Naive thymus-derived CD8-positive, alpha-beta T cell (primary cell): ENCODE measurements at regions not wholly inside any gene's neighbourhood (a gene's known extent, or its start where the extent isn't known, plus 50 kb on each side); places are given as distances from the start of the nearest gene placed in this dataset.

Source experiments
- ATAC-seq, 2 donors: fragments of 150-1000 bp; cut with Tn5 transposase in 1 of 2; sonication (Bioruptor Pico), chemical (Tn5 transposase) in 1 of 2; 1 replicate in 1 of 2; 2 replicates in 1 of 2; pipeline ENCODE4 v1.10.0; 2021; ENCODE audit warnings: mild to moderate bottlenecking in 2 of 2, moderate library complexity in 2 of 2
- POLR2A ChIA-PET: fragments of 350-600 bp; sonication (Branson Sonifier 250); formaldehyde crosslinking; loops from one replicate; lab custom pipeline; 2021; ENCODE audit warnings: antibody characterized with exemption; lab: Charles Lee
- DNase-seq, 10 donors: peaks; one replicate each; pipeline versions ENCODE4 v3.0.0 to v3.0.0-alpha.2; 2020 to 2022
- H3K27ac Mint-ChIP-seq, 10 donors: one replicate each; pipeline ENCODE4 v1.8.0; 2020 to 2022; ENCODE audit warnings: mild to moderate bottlenecking in 10 of 10, mixed read lengths in 10 of 10, moderate library complexity in 4 of 10, inconsistent platforms in 1 of 10
- H3K27me3 Mint-ChIP-seq, 5 donors: one replicate each; pipeline ENCODE4 v1.8.0; 2021 to 2022; ENCODE audit warnings: mixed read lengths in 5 of 5
- H3K36me3 Mint-ChIP-seq, 3 donors: one replicate each; pipeline ENCODE4 v1.8.0; 2020 to 2022; ENCODE audit warnings: mixed read lengths in 3 of 3, mild to moderate bottlenecking in 2 of 3, inconsistent platforms in 1 of 3
- H3K4me1 Mint-ChIP-seq, 4 donors: one replicate each; pipeline ENCODE4 v1.8.0; 2021 to 2022; ENCODE audit warnings: mixed read lengths in 4 of 4
- H3K4me3 Mint-ChIP-seq, 10 donors: one replicate each; pipeline ENCODE4 v1.8.0; 2020 to 2022; ENCODE audit warnings: mild to moderate bottlenecking in 10 of 10, mixed read lengths in 10 of 10, moderate library complexity in 6 of 10, inconsistent platforms in 1 of 10
- H3K9me3 Mint-ChIP-seq, 9 donors: one replicate each; pipeline ENCODE4 v1.8.0; 2020 to 2022; ENCODE audit warnings: mixed read lengths in 9 of 9, mild to moderate bottlenecking in 3 of 9, inconsistent platforms in 1 of 9, moderate library complexity in 1 of 9

- peaks cover 0 to 4% (median 0%) of the 10 kb centered on the region in 3 donors for H3K36me3 Mint-ChIP-seq
- peaks cover 0 to 2% (median 0%) of the 10 kb centered on the region in 5 donors for H3K27me3 Mint-ChIP-seq
- ATAC-seq (no peak), DNase-seq (no peak)
- no peak overlapping the region for H3K27ac Mint-ChIP-seq
- H3K4me3 Mint-ChIP-seq = no peak overlapping the region
- no peaks in the 10 kb centered on the region for H3K4me1 Mint-ChIP-seq
- POLR2A ChIA-PET = no interaction called here
- peaks cover 0 to 20% (median 5%) of the 10 kb centered on the region in 9 donors for H3K9me3 Mint-ChIP-seq
Measured at GRCh38 chr13:85091631-85092234, 707.5 kb downstream of the SLITRK6 start.

GRCh38 chr13:85089186-85089585 is 710.0 kb downstream of the SLITRK6 start:
- Mint-ChIP-seq H3K27ac (no peak overlapping the region), H3K27me3 (no peaks in the 10 kb centered on the region), H3K36me3 (peaks cover 0 to 4% (median 0%) of the 10 kb centered on the region in 3 donors), H3K4me1 (no peaks in the 10 kb centered on the region), H3K9me3 (peaks cover 0 to 14% (median 5%) of the 10 kb centered on the region in 9 donors), H3K4me3 (no peak overlapping the region)
- POLR2A ChIA-PET = no interaction called here
- DNase-seq (no peak), ATAC-seq (no peak)

GRCh38 chr13:85080691-85081090 is 718.5 kb downstream of the SLITRK6 start:
- H3K4me1 Mint-ChIP-seq = no peaks in the 10 kb centered on the region
- H3K4me3 Mint-ChIP-seq = no peak overlapping the region
- H3K27me3 Mint-ChIP-seq = no peaks in the 10 kb centered on the region
- DNase-seq = no peak
- POLR2A ChIA-PET = no interaction called here
- H3K9me3 Mint-ChIP-seq = peaks cover 0 to 9% (median 0%) of the 10 kb centered on the region in 9 donors
- no peaks in the 10 kb centered on the region for H3K36me3 Mint-ChIP-seq
- ATAC-seq = no peak
- no peak overlapping the region for H3K27ac Mint-ChIP-seq

GRCh38 chr13:85076343-85076742 is 722.9 kb downstream of the SLITRK6 start:
- peaks cover 0 to 7% (median 0%) of the 10 kb centered on the region in 9 donors for H3K9me3 Mint-ChIP-seq
- ATAC-seq (no peak), DNase-seq (no peak)
- H3K36me3 Mint-ChIP-seq = no peaks in the 10 kb centered on the region
- H3K4me3 Mint-ChIP-seq = no peak overlapping the region
- H3K27me3 Mint-ChIP-seq = no peaks in the 10 kb centered on the region
- H3K4me1 Mint-ChIP-seq = no peaks in the 10 kb centered on the region
- POLR2A ChIA-PET = no interaction called here
- no peak overlapping the region for H3K27ac Mint-ChIP-seq

GRCh38 chr13:85074543-85075313 is 724.5 kb downstream of the SLITRK6 start:
- H3K4me1 Mint-ChIP-seq = no peaks in the 10 kb centered on the region
- ATAC-seq = no peak
- H3K9me3 Mint-ChIP-seq = peaks cover 0 to 7% (median 0%) of the 10 kb centered on the region in 9 donors
- DNase-seq = no peak
- POLR2A ChIA-PET = no interaction called here
- no peaks in the 10 kb centered on the region for H3K27me3 Mint-ChIP-seq
- H3K4me3 Mint-ChIP-seq = no peak overlapping the region
- H3K36me3 Mint-ChIP-seq = no peaks in the 10 kb centered on the region
- H3K27ac Mint-ChIP-seq = no peak overlapping the region

- ATAC-seq = no peak
- POLR2A ChIA-PET = no interaction called here
- no peaks in the 10 kb centered on the region for H3K36me3 Mint-ChIP-seq
- no peak overlapping the region for H3K27ac Mint-ChIP-seq
- no peaks in the 10 kb centered on the region for H3K27me3 Mint-ChIP-seq
- H3K9me3 Mint-ChIP-seq = peaks cover 0 to 10% (median 0%) of the 10 kb centered on the region in 9 donors
- H3K4me1 Mint-ChIP-seq = no peaks in the 10 kb centered on the region
- DNase-seq = no peak
- H3K4me3 Mint-ChIP-seq = no peak overlapping the region
Measured at GRCh38 chr13:85068231-85068630, 731.0 kb downstream of the SLITRK6 start.

GRCh38 chr13:85040215-85040614 is 759.0 kb downstream of the SLITRK6 start:
- H3K36me3 Mint-ChIP-seq = no peaks in the 10 kb centered on the region
- no peak for ATAC-seq
- no peak for DNase-seq
- H3K9me3 Mint-ChIP-seq = peaks cover 0 to 2% (median 0%) of the 10 kb centered on the region in 9 donors
- no peak overlapping the region for H3K27ac Mint-ChIP-seq
- POLR2A ChIA-PET = no interaction called here
- H3K4me3 Mint-ChIP-seq = no peak overlapping the region
- no peaks in the 10 kb centered on the region for H3K4me1 Mint-ChIP-seq
- no peaks in the 10 kb centered on the region for H3K27me3 Mint-ChIP-seq

GRCh38 chr13:85031771-85032170 is 767.4 kb downstream of the SLITRK6 start:
- POLR2A ChIA-PET = no interaction called here

GRCh38 chr13:85028035-85028434 is 771.2 kb downstream of the SLITRK6 start:
- Mint-ChIP-seq H3K4me3 (no peak overlapping the region), H3K27me3 (no peaks in the 10 kb centered on the region), H3K9me3 (peaks cover 2 to 28% (median 11%) of the 10 kb centered on the region in 9 donors), H3K4me1 (no peaks in the 10 kb centered on the region), H3K27ac (no peak overlapping the region), H3K36me3 (peaks cover 0 to 11% (median 0%) of the 10 kb centered on the region in 3 donors)
- ATAC-seq (no peak), DNase-seq (no peak)
- POLR2A ChIA-PET = no interaction called here

More at GRCh38 chr13:85031771-85032170, 767.4 kb downstream of the SLITRK6 start:
- Mint-ChIP-seq H3K9me3 (peaks cover 2 to 19% (median 10%) of the 10 kb centered on the region in 9 donors), H3K4me1 (no peaks in the 10 kb centered on the region), H3K27ac (no peak overlapping the region), H3K36me3 (peaks cover 0 to 11% (median 0%) of the 10 kb centered on the region in 3 donors), H3K4me3 (no peak overlapping the region), H3K27me3 (no peaks in the 10 kb centered on the region)
- no peak for DNase-seq
- no peak for ATAC-seq

GRCh38 chr13:85019121-85019520 is 780.1 kb downstream of the SLITRK6 start:
- Mint-ChIP-seq H3K27ac (no peak overlapping the region), H3K4me3 (no peak overlapping the region), H3K9me3 (peaks cover 0 to 16% (median 4%) of the 10 kb centered on the region in 9 donors), H3K4me1 (no peaks in the 10 kb centered on the region), H3K36me3 (no peaks in the 10 kb centered on the region), H3K27me3 (no peaks in the 10 kb centered on the region)
- DNase-seq = no peak
- no peak for ATAC-seq
- POLR2A ChIA-PET = no interaction called here

GRCh38 chr13:85013006-85013405 is 786.2 kb downstream of the SLITRK6 start:
- Mint-ChIP-seq H3K27ac (no peak overlapping the region), H3K27me3 (no peaks in the 10 kb centered on the region), H3K4me3 (no peak overlapping the region), H3K4me1 (no peaks in the 10 kb centered on the region), H3K9me3 (peaks cover 0 to 30% (median 4%) of the 10 kb centered on the region in 9 donors), H3K36me3 (no peaks in the 10 kb centered on the region)
- POLR2A ChIA-PET = no interaction called here
- no peak for DNase-seq
- no peak for ATAC-seq

- no peak for ATAC-seq
- DNase-seq = no peak
- Mint-ChIP-seq H3K4me1 (no peaks in the 10 kb centered on the region), H3K27me3 (no peaks in the 10 kb centered on the region), H3K4me3 (no peak overlapping the region), H3K9me3 (peaks cover 0 to 30% (median 4%) of the 10 kb centered on the region in 9 donors), H3K27ac (no peak overlapping the region), H3K36me3 (no peaks in the 10 kb centered on the region)
- POLR2A ChIA-PET = no interaction called here
Measured at GRCh38 chr13:85009447-85009846, 789.8 kb downstream of the SLITRK6 start.

- Mint-ChIP-seq H3K4me3 (no peak overlapping the region), H3K9me3 (peaks cover 0 to 10% (median 0%) of the 10 kb centered on the region in 9 donors), H3K4me1 (no peaks in the 10 kb centered on the region), H3K36me3 (no peaks in the 10 kb centered on the region), H3K27me3 (no peaks in the 10 kb centered on the region), H3K27ac (no peak overlapping the region)
- ATAC-seq (no peak), DNase-seq (no peak)
- POLR2A ChIA-PET = no interaction called here
Measured at GRCh38 chr13:84999252-84999651, 800.0 kb downstream of the SLITRK6 start.
